Natural killer cell (primary cell): ENCODE measurements at regions not wholly inside any gene's neighbourhood (a gene's known extent, or its start where the extent isn't known, plus 50 kb on each side); places are given as distances from the start of the nearest gene placed in this dataset.

Experiments used
- ATAC-seq, 3 donors: fragments of 150-1000 bp in 2 of 3; fragments of 200-7000 bp in 1 of 3; cut with Tn5 transposase; 1 replicate in 1 of 3; 2 replicates in 2 of 3; pipeline ENCODE4 v1.10.0; 2021; ENCODE audit warnings: mild to moderate bottlenecking in 2 of 3, moderate library complexity in 2 of 3
- DNase-seq, 2 donors: peaks; one replicate each; pipeline versions ENCODE4 v3.0.0 to v3.0.0-alpha.2; 2013 to 2021; ENCODE audit warnings: mixed read lengths in 1 of 2
- H3K27ac ChIP-seq: one replicate; pipeline ENCODE4 v1.5.1; 2013; ENCODE audit warnings: mild to moderate bottlenecking, low read length
- H3K27me3 ChIP-seq: one replicate; pipeline ENCODE4 v1.6.1; 2013; ENCODE audit warnings: low read length; ENCODE audit not compliant: control insufficient read depth, insufficient read depth
- H3K36me3 ChIP-seq: one replicate; pipeline ENCODE4 v1.6.1; 2013; ENCODE audit warnings: low read length; ENCODE audit not compliant: control insufficient read depth, insufficient read depth
- H3K4me1 ChIP-seq: one replicate; pipeline ENCODE4 v1.6.1; 2013; ENCODE audit warnings: low read length; ENCODE audit not compliant: control insufficient read depth, insufficient read depth
- H3K4me3 ChIP-seq: one replicate; pipeline ENCODE4 v1.5.1; 2013; ENCODE audit warnings: low read length
- H3K9me3 ChIP-seq: one replicate; pipeline ENCODE4 v1.6.1; 2013; ENCODE audit warnings: low read length; ENCODE audit not compliant: control insufficient read depth, insufficient read depth
- H3K27ac Mint-ChIP-seq, 2 donors: one replicate each; pipeline ENCODE4 v1.8.0; 2022; ENCODE audit warnings: mild to moderate bottlenecking in 2 of 2, mixed read lengths in 2 of 2, moderate library complexity in 1 of 2
- H3K27me3 Mint-ChIP-seq, 2 donors: one replicate each; pipeline ENCODE4 v1.8.0; 2022; ENCODE audit warnings: low read depth in 2 of 2, mixed read lengths in 2 of 2
- H3K36me3 Mint-ChIP-seq: one replicate; pipeline ENCODE4 v1.8.0; 2022; ENCODE audit warnings: mixed read lengths
- H3K4me1 Mint-ChIP-seq, 2 donors: one replicate each; pipeline ENCODE4 v1.8.0; 2022; ENCODE audit warnings: mixed read lengths in 2 of 2
- H3K4me3 Mint-ChIP-seq: one replicate; pipeline ENCODE4 v1.8.0; 2022; ENCODE audit warnings: mild to moderate bottlenecking, moderate library complexity, mixed read lengths
- H3K9me3 Mint-ChIP-seq, 2 donors: one replicate each; pipeline ENCODE4 v1.8.0; 2022; ENCODE audit warnings: mixed read lengths in 2 of 2
- CTCF ChIP-seq: fragments of 200-600 bp; IDR thresholded peaks from one replicate; pipeline ENCODE4 v1.8.0; 2022; ENCODE audit warnings: antibody characterized with exemption
- WGBS: methylation state at CpG from one replicate; pipeline ENCODE4 v1.1.7; 2013; ENCODE audit warnings: missing lambda C conversion rate; ENCODE audit not compliant: insufficient coverage; 5-methylcytosine and 5-hydroxymethylcytosine counted together
- intact Hi-C: fragments of 100-400 bp; cut with micrococcal nuclease; formaldehyde crosslinking; loops from one replicate; pipeline ENCODE4 v1.14.2; 2022

GRCh38 chr6:166087246-166087645, 80.4 kb downstream of the TBXT start:
- no peak overlapping the region for H3K4me3 ChIP-seq
- no peak overlapping the region for H3K27ac Mint-ChIP-seq
- H3K36me3 ChIP-seq: no peaks in the 10 kb centered on the region
- H3K4me1 Mint-ChIP-seq: no peaks in the 10 kb centered on the region
- intact Hi-C loops: no loop called here
- no peak for ATAC-seq
- no peaks in the 10 kb centered on the region for H3K4me1 ChIP-seq
- H3K27me3 ChIP-seq: no peaks in the 10 kb centered on the region
- 93% methylated on average over 7 of the region's 7 CpGs for WGBS
- H3K36me3 Mint-ChIP-seq: no peaks in the 10 kb centered on the region
- H3K27me3 Mint-ChIP-seq: peaks cover 5 to 25% of the 10 kb centered on the region in 2 donors
- H3K27ac ChIP-seq: no peak overlapping the region
- no peaks in the 10 kb centered on the region for H3K9me3 ChIP-seq
- no peak for TF ChIP-seq CTCF
- H3K9me3 Mint-ChIP-seq: no peaks in the 10 kb centered on the region
- no peak overlapping the region for H3K4me3 Mint-ChIP-seq
- no peak for DNase-seq

GRCh38 chr6:166085500-166085899, 82.2 kb downstream of the TBXT start:
- H3K9me3 Mint-ChIP-seq: no peaks in the 10 kb centered on the region
- 80% methylated on average over 1 of the region's 2 CpGs for WGBS
- Histone ChIP-seq H3K9me3 (no peaks in the 10 kb centered on the region), H3K36me3 (no peaks in the 10 kb centered on the region), H3K4me3 (no peak overlapping the region), H3K27ac (no peak overlapping the region), H3K27me3 (no peaks in the 10 kb centered on the region), H3K4me1 (no peaks in the 10 kb centered on the region)
- DNase-seq: no peak
- no peak for TF ChIP-seq CTCF
- H3K27ac Mint-ChIP-seq: no peak overlapping the region
- H3K4me3 Mint-ChIP-seq: no peak overlapping the region
- no peaks in the 10 kb centered on the region for H3K36me3 Mint-ChIP-seq
- no peaks in the 10 kb centered on the region for H3K4me1 Mint-ChIP-seq
- intact Hi-C loops: no loop called here
- no peak for ATAC-seq
- peaks cover 3 to 13% of the 10 kb centered on the region in 2 donors for H3K27me3 Mint-ChIP-seq

- Mint-ChIP-seq H3K9me3 (no peaks in the 10 kb centered on the region), H3K4me1 (no peaks in the 10 kb centered on the region), H3K27ac (no peak overlapping the region), H3K36me3 (no peaks in the 10 kb centered on the region), H3K27me3 (peaks cover 3 to 13% of the 10 kb centered on the region in 2 donors), H3K4me3 (no peak overlapping the region)
- 78% methylated on average over 1 of the region's 2 CpGs for WGBS
- Histone ChIP-seq H3K4me3 (no peak overlapping the region), H3K9me3 (no peaks in the 10 kb centered on the region), H3K36me3 (no peaks in the 10 kb centered on the region), H3K27me3 (no peaks in the 10 kb centered on the region), H3K27ac (no peak overlapping the region), H3K4me1 (no peaks in the 10 kb centered on the region)
- intact Hi-C loops: no loop called here
- TF ChIP-seq CTCF: no peak
- DNase-seq: no peak
- ATAC-seq: no peak
Observed at GRCh38 chr6:166084951-166085350, 82.7 kb downstream of the TBXT start.

GRCh38 chr6:166079841-166080240, 87.8 kb downstream of the TBXT start:
- H3K27ac ChIP-seq: no peak overlapping the region
- Mint-ChIP-seq H3K9me3 (no peaks in the 10 kb centered on the region), H3K27ac (no peak overlapping the region), H3K4me3 (no peak overlapping the region), H3K4me1 (no peaks in the 10 kb centered on the region), H3K27me3 (peaks cover 5 to 23% of the 10 kb centered on the region in 2 donors), H3K36me3 (no peaks in the 10 kb centered on the region)
- TF ChIP-seq CTCF: no peak
- no peak overlapping the region for H3K4me3 ChIP-seq
- H3K4me1 ChIP-seq: no peaks in the 10 kb centered on the region
- ATAC-seq: no peak
- intact Hi-C loops: no loop called here
- no peaks in the 10 kb centered on the region for H3K9me3 ChIP-seq
- no peaks in the 10 kb centered on the region for H3K27me3 ChIP-seq
- no peaks in the 10 kb centered on the region for H3K36me3 ChIP-seq
- no peak for DNase-seq
- 93% methylated on average over 5 of the region's 6 CpGs for WGBS
